ENCODE measurements at regions not wholly inside any gene's neighbourhood (a gene's known extent, or its start where the extent isn't known, plus 50 kb on each side); places are given as distances from the start of the nearest gene placed in this dataset.

DNA sequence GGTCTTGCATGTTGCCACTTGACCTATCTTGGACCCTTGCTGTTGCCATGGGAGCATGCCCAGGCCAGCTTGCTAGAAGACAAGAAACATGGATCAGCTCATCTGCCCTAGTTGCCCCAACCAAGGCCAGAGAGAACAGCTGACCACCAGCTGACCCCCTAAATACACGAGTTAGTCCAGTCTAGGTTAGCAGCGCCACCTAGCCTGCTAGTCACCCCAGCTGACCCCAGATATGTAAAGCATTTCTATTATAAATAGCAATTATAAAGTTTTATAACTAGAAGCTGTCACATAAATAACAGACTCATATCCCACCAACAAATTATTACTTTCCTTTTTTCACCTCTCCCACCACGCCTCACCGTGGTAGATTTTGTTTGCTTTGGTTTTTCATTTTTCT, 387.8 kb downstream of the RASEF start:
- H3K27me3 Mint-ChIP-seq (ENCODE audit: low read depth) = no peaks in the 10 kb centered on the region
- H3K27ac Mint-ChIP-seq = no peak overlapping the region
- no peak overlapping the region for H3K4me3 Mint-ChIP-seq
- H3K4me1 Mint-ChIP-seq = peaks cover 7% of the 10 kb centered on the region
- no peaks in the 10 kb centered on the region for H3K9me3 Mint-ChIP-seq
- no peak for DNase-seq (ENCODE audit: low spot score in 2 of 2, unreplicated experiment in 2 of 2)
- H3K36me3 Mint-ChIP-seq = no peaks in the 10 kb centered on the region
- TF ChIP-seq, protein P1, sequence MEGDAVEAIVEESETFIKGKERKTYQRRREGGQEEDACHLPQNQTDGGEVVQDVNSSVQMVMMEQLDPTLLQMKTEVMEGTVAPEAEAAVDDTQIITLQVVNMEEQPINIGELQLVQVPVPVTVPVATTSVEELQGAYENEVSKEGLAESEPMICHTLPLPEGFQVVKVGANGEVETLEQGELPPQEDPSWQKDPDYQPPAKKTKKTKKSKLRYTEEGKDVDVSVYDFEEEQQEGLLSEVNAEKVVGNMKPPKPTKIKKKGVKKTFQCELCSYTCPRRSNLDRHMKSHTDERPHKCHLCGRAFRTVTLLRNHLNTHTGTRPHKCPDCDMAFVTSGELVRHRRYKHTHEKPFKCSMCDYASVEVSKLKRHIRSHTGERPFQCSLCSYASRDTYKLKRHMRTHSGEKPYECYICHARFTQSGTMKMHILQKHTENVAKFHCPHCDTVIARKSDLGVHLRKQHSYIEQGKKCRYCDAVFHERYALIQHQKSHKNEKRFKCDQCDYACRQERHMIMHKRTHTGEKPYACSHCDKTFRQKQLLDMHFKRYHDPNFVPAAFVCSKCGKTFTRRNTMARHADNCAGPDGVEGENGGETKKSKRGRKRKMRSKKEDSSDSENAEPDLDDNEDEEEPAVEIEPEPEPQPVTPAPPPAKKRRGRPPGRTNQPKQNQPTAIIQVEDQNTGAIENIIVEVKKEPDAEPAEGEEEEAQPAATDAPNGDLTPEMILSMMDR (IDR thresholded peaks at IDR 0.05; ENCODE audit: unreplicated experiment) = no peak

DNA sequence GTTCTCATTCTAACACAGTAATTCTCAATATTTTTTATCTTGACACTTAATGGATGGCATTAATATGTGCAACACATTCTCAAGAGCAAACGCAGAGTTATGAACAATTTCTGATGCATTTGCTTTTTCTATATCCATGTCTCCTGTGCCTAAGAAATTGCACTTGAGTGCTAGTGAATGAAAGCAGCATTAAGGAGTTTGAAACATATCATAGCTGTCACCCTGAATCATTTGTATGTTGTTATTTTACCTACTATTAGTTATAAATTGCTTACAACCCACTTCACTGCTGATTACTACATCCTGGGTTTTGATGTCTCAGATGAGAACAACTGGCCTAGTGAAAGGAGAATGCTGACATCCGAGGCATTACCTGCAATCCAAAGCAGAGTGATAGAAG, 387.3 kb downstream of the RASEF start:
- Mint-ChIP-seq H3K27me3 (ENCODE audit: low read depth) (no peaks in the 10 kb centered on the region), H3K9me3 (no peaks in the 10 kb centered on the region), H3K4me1 (peaks cover 10% of the 10 kb centered on the region), H3K27ac (no peak overlapping the region), H3K4me3 (no peak overlapping the region), H3K36me3 (no peaks in the 10 kb centered on the region)
- DNase-seq (ENCODE audit: low spot score in 2 of 2, unreplicated experiment in 2 of 2) = no peak
- TF ChIP-seq, protein P1 (IDR thresholded peaks at IDR 0.05; ENCODE audit: unreplicated experiment) = no peak

DNA sequence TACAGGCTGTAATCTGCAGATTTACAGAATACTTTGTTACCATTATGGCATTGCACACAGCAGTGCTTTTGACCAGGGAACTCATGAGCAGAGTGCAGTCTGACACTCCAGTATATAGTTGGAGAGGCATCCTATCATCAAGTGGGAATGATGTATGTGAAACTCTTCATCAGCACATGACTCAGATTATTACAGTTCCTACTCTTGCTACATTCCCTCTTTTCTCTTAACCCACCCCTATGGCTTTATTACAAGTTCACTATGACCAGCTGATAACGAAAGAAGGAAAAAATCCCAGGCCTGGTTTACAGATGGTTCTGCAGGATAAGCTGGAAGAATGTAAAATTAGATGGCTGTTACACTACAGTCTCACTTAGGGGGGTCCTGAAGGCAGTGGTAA, 385.9 kb downstream of the RASEF start:
- H3K4me1 Mint-ChIP-seq = peaks cover 17% of the 10 kb centered on the region
- H3K4me3 Mint-ChIP-seq = no peak overlapping the region
- H3K27me3 Mint-ChIP-seq (ENCODE audit: low read depth) = peaks cover 1% of the 10 kb centered on the region
- DNase-seq (ENCODE audit: low spot score in 2 of 2, unreplicated experiment in 2 of 2) = no peak
- TF ChIP-seq, protein P1 (IDR thresholded peaks at IDR 0.05; ENCODE audit: unreplicated experiment) = no peak
- no peak overlapping the region for H3K27ac Mint-ChIP-seq
- H3K36me3 Mint-ChIP-seq = no peaks in the 10 kb centered on the region
- H3K9me3 Mint-ChIP-seq = no peaks in the 10 kb centered on the region

DNA sequence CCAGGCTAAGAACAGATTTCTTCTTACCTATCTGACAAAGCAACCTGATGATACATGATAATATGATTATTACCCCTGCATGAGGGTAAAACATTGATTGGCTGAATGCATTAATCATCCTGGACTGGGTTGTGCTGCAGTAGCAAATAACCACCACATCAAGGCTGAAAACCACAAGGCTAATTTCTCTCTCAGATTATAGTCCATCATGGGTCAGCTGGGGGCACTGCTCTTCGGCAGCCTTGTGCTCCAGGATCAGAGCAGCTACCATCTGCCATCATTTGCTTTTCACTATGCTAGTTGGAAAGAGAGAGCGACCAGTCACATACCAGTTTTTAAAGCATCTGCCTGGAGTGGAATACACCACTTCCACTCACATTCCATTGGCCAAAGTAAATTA, 383.5 kb downstream of the RASEF start:
- DNase-seq (ENCODE audit: low spot score in 2 of 2, unreplicated experiment in 2 of 2) = no peak
- Mint-ChIP-seq H3K27ac (no peak overlapping the region), H3K4me3 (no peak overlapping the region), H3K27me3 (ENCODE audit: low read depth) (peaks cover 2% of the 10 kb centered on the region), H3K9me3 (no peaks in the 10 kb centered on the region), H3K36me3 (no peaks in the 10 kb centered on the region), H3K4me1 (peaks cover 17% of the 10 kb centered on the region)
- TF ChIP-seq, protein P1 (IDR thresholded peaks at IDR 0.05; ENCODE audit: unreplicated experiment) = no peak

DNA sequence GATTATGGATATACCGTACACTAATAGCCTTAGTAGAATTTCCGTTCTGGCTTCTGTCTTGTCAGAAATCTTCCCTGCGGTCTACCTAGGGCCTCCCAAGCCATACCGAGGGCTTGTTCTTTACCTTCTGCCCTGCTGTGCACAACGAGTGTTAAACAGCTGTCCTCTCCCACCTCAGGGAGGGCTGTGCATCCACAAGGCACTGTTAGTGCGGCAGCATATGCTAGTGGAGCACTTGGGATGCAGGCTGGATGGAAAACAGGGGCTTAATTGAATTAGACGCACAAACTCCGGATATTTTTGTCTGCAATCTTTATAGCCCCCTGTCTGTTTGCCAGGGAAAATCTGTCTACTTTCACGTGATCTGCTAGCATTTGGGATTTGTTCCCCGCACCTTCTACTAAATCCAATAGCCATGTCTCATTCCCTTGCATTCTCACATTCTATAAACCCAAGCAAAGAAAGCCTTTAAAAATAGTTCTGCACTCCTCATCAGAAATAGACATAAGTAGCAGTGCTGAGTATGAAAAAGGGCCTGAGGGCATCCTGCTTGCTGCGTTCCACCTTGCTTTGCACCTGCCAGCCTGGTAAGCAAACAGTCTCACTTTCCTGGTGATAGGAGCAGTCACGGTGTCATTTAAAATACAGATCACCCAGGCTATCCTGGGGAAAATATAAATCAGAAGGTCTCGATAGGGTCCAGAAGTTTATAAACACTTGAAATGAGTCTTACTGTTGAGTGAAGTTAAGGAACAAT, 382.6 kb downstream of the RASEF start:
- Mint-ChIP-seq H3K36me3 (no peaks in the 10 kb centered on the region), H3K4me1 (peaks cover 17% of the 10 kb centered on the region), H3K27me3 (ENCODE audit: low read depth) (peaks cover 2% of the 10 kb centered on the region), H3K9me3 (no peaks in the 10 kb centered on the region), H3K4me3 (no peak overlapping the region), H3K27ac (no peak overlapping the region)
- no peak for DNase-seq (ENCODE audit: low spot score in 2 of 2, unreplicated experiment in 2 of 2)
- TF ChIP-seq, protein P1 (IDR thresholded peaks at IDR 0.05; ENCODE audit: unreplicated experiment) = no peak

Measured in mesothelial cell of epicardium (in vitro differentiated cells).